IMR-90 (cell line): ENCODE measurements at regions not wholly inside any gene's neighbourhood (a gene's known extent, or its start where the extent isn't known, plus 50 kb on each side); places are given as distances from the start of the nearest gene placed in this dataset.
A peak's percentile ranks its signal among the peaks of the same experiment; 100 is the strongest.

Experiments
- ATAC-seq: fragments of 200-7000 bp; cut with Tn5 transposase; 2 replicates; pipeline ENCODE4 v1.9.1; 2020; ENCODE audit warnings: low read depth, mild to moderate bottlenecking, moderate library complexity
- BruUV-seq: library from RNA; stranded (reverse); fragments of 400-500 nt; replicated peaks from 2 replicates; lab custom pipeline; 2021; lab: Mats Ljungman, UMichigan
- CTCF ChIA-PET: fragments of 300-600 bp; formaldehyde crosslinking; extraction: SDS; loops from one replicate; lab custom pipeline; 2021; ENCODE audit warnings: antibody characterized with exemption; lab: Yijun Ruan, JAX
- POLR2A ChIA-PET: fragments of 300-600 bp; sonication (Branson Sonifier 250); formaldehyde crosslinking; loops from one replicate; lab custom pipeline; 2022; ENCODE audit warnings: antibody characterized with exemption; ENCODE audit not compliant: unreplicated experiment; lab: Charles Lee
- DNase-seq: peaks from one replicate; pipeline ENCODE4 v3.0.0; 2013
- H2AFZ ChIP-seq: replicated peaks from 2 replicates; pipeline ENCODE3; 2013; ENCODE audit warnings: low read length, mild to moderate bottlenecking; ENCODE audit not compliant: poor library complexity
- H2AK5ac ChIP-seq: 2 replicates; pipeline ENCODE4 v1.6.1; 2013; ENCODE audit warnings: low read depth, low read length, inconsistent platforms
- H2AK9ac ChIP-seq: replicated peaks from 2 replicates; pipeline ENCODE3; 2013; ENCODE audit warnings: mild to moderate bottlenecking, low read depth, low read length, moderate library complexity; ENCODE audit not compliant: poor library complexity
- H2BK120ac ChIP-seq: 2 replicates; pipeline ENCODE4 v1.6.1; 2013; ENCODE audit warnings: low read depth, low read length, inconsistent platforms
- H2BK15ac ChIP-seq: 3 replicates; pipeline ENCODE4 v1.6.1; 2013; ENCODE audit warnings: low read depth, low read length, inconsistent platforms
- H2BK20ac ChIP-seq: 2 replicates; pipeline ENCODE4 v1.6.1; 2013; ENCODE audit warnings: low read depth, mild to moderate bottlenecking, inconsistent platforms, low read length, moderate library complexity
- H2BK5ac ChIP-seq: 2 replicates; pipeline ENCODE4 v1.6.1; 2013; ENCODE audit warnings: mild to moderate bottlenecking, low read depth, low read length, inconsistent platforms; ENCODE audit not compliant: poor library complexity, severe bottlenecking
- H3K14ac ChIP-seq: replicated peaks from 2 replicates; pipeline ENCODE4 v1.6.1; 2013; ENCODE audit warnings: low read depth, low read length, inconsistent platforms
- H3K18ac ChIP-seq: 2 replicates; pipeline ENCODE4 v1.6.1; 2013; ENCODE audit warnings: low read depth, low read length, control low read depth
- H3K23ac ChIP-seq: 2 replicates; pipeline ENCODE4 v1.6.1; 2013; ENCODE audit warnings: low read depth, low read length, inconsistent platforms
- H3K27ac ChIP-seq: 2 replicates; pipeline ENCODE4 v1.5.1; 2013; ENCODE audit warnings: mild to moderate bottlenecking, control low read depth, low read length; ENCODE audit not compliant: insufficient read depth
- H3K27me3 ChIP-seq: 2 replicates; pipeline ENCODE4 v1.6.1; 2013; ENCODE audit warnings: low read length; ENCODE audit not compliant: control insufficient read depth, insufficient read depth
- H3K36me3 ChIP-seq: 2 replicates; pipeline ENCODE4 v1.6.1; 2013; ENCODE audit warnings: low read length, mixed read lengths; ENCODE audit not compliant: control insufficient read depth, insufficient read depth
- H3K4ac ChIP-seq: 2 replicates; pipeline ENCODE4 v1.6.1; 2013; ENCODE audit warnings: low read depth, low read length, inconsistent platforms
- H3K4me1 ChIP-seq: 2 replicates; pipeline ENCODE4 v1.6.1; 2013; ENCODE audit warnings: low read length, mixed read lengths; ENCODE audit not compliant: control insufficient read depth, insufficient read depth
- H3K4me2 ChIP-seq: 2 replicates; pipeline ENCODE4 v1.6.1; 2013; ENCODE audit warnings: low read depth, mild to moderate bottlenecking, control low read depth, low read length, moderate library complexity
- H3K4me3 ChIP-seq: 2 replicates; pipeline ENCODE4 v1.5.1; 2013; ENCODE audit warnings: low read depth, mild to moderate bottlenecking, control low read depth, low read length, moderate library complexity; ENCODE audit not compliant: insufficient read depth
- H3K56ac ChIP-seq: 2 replicates; pipeline ENCODE4 v1.6.1; 2013; ENCODE audit warnings: low read length, inconsistent platforms; ENCODE audit not compliant: insufficient read depth; ENCODE audit errors: extremely low read depth
- H3K79me1 ChIP-seq, 2 experiments: 2 replicates each; pipeline ENCODE4 v1.6.1; 2013; ENCODE audit warnings: low read length in 2 of 2, inconsistent platforms in 1 of 2, low read depth in 1 of 2
- H3K9ac ChIP-seq: 2 replicates; pipeline ENCODE4 v1.6.1; 2013; ENCODE audit warnings: low read depth, low read length, control low read depth
- H3K9me1 ChIP-seq: 2 replicates; pipeline ENCODE4 v1.6.1; 2013; ENCODE audit warnings: low read length, inconsistent platforms; ENCODE audit not compliant: insufficient read depth
- H3K9me3 ChIP-seq: 2 replicates; pipeline ENCODE4 v1.6.1; 2013; ENCODE audit warnings: low read length; ENCODE audit not compliant: control insufficient read depth, insufficient read depth
- H4K20me1 ChIP-seq: 2 replicates; pipeline ENCODE4 v1.6.1; 2013; ENCODE audit warnings: low read length, inconsistent platforms; ENCODE audit not compliant: insufficient read depth
- H4K5ac ChIP-seq: 2 replicates; pipeline ENCODE4 v1.6.1; 2013; ENCODE audit warnings: mild to moderate bottlenecking, low read depth, low read length, control low read depth
- H4K8ac ChIP-seq, 2 experiments: 2 replicates each; pipeline ENCODE4 v1.6.1; 2013; ENCODE audit warnings: low read depth in 2 of 2, low read length in 2 of 2, control low read depth in 1 of 2, inconsistent platforms in 1 of 2
- H4K91ac ChIP-seq: 2 replicates; pipeline ENCODE4 v1.6.1; 2013; ENCODE audit warnings: low read depth, low read length, inconsistent platforms; ENCODE audit not compliant: insufficient read depth
- RAD21 ChIP-seq: IDR thresholded peaks from 2 replicates; pipeline ENCODE4 v1.6.1; 2012; ENCODE audit warnings: low read length, improper control_type of control experiment
- WGBS, 2 experiments: methylation state at CpG; one replicate each; pipeline versions ENCODE4 v1.1.5 to v1.1.7; 2013; ENCODE audit warnings: missing lambda C conversion rate in 2 of 2; ENCODE audit not compliant: insufficient read length in 1 of 2; ENCODE audit errors: extremely low coverage in 2 of 2; 5-methylcytosine and 5-hydroxymethylcytosine counted together
- dilution Hi-C: fragments of 300-500 bp; cut with HindIII; formaldehyde crosslinking; loops from one replicate; pipeline ENCODE4 v1.14.3; 2018; ENCODE audit warnings: low sequenced_read_pairs; ENCODE audit not compliant: unreplicated experiment
- in situ Hi-C: fragments of 300-500 bp; cut with MboI; formaldehyde crosslinking; loops from 3 replicates; pipeline ENCODE4 v1.14.3; 2019; ENCODE audit warnings: low sequenced_read_pairs, inconsistent platforms, mixed read lengths
- intact Hi-C: fragments of 100-400 bp; cut with micrococcal nuclease; formaldehyde crosslinking; loops from 2 replicates; pipeline ENCODE4 v1.10.0; 2022

DNA sequence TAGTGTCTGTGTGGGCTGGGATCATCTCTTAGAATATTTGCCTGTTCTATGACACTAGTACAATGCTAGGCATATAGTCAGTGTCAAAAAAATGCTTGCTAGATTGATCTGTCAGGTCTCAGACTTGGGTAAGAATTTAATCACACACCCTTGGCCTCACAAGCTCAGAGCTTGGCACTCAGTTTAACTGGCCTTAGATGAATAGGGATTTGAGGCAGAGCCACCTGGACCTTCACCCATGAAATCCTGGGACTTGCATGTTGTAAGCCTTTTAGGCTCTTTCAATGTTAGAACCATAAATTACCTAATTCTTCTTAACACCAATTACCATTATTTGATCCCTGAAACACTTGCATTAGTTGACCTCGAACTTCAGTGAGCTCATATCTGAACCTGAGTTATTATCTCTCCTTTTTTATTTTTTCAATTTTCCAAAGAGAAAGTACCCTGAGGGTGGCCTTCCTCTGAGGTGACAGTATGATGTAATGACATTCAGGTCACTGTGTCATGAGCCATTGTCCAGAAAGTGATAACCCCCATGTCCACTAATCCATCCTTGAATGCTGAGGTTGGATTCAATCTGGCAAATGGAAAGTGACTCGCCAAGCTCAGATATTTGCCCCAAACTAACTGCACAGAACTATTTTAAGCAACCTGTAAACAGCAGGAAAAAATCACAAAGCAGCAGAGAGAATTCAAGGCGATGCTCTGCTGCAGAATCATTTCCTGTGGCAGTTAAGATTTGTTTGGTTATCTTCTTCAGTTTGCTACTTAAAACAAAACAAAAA, 615.2 kb upstream of the NR2F2 start:
- no CpG with 5 or more reads among the region's 3 CpGs for WGBS, 2 experiments
- CTCF ChIA-PET = interaction anchor here (0.6 kb wide), 1 partner anchor 614 kb away, joined by 3 read pairs; no protein-coding TSS in a partner anchor
- dilution Hi-C loops = no loop called here

More for the DNA sequence above, 615.2 kb upstream of the NR2F2 start:
- Histone ChIP-seq H4K91ac (no peak overlapping the region), H2BK120ac (0 out of 2 replicates have a peak overlapping the region, but pooled peaks have one; percentile 47), H3K4ac (peak overlapping the region; percentile 58; the same call in 1 of the 2 replicates), H2BK5ac (no peak overlapping the region), H3K18ac (peak overlapping the region; percentile 16; the same call in 1 of the 2 replicates), H3K9ac (no peak overlapping the region), H2AK9ac (no peak overlapping the region), H3K4me2 (peak overlapping the region; percentile 64; the same call in 1 of the 2 replicates), H3K36me3 (no peaks in the 10 kb centered on the region), H4K8ac (no peak overlapping the region), H3K14ac (peak overlapping the region; percentile 76; the same call in 1 of the 2 replicates), H3K27me3 (no peaks in the 10 kb centered on the region), H3K9me3 (no peaks in the 10 kb centered on the region), H2BK15ac (no peak overlapping the region), H3K4me3 (no peak overlapping the region), H3K79me1 (no peaks in the 10 kb centered on the region), H3K27ac (no peak overlapping the region), H4K5ac (no peak overlapping the region), H3K4me1 (peaks cover 6% of the 10 kb centered on the region), H2AFZ (no peak overlapping the region), H3K56ac (no peak overlapping the region), H4K20me1 (no peaks in the 10 kb centered on the region), H3K9me1 (peaks cover 6% of the 10 kb centered on the region; the same call in 1 of the 2 replicates), H3K23ac (no peak overlapping the region), H2BK20ac (peak overlapping the region; percentile 46; the same call in 1 of the 2 replicates), H2AK5ac (no peak overlapping the region; the same call in 1 of the 2 replicates)
- DNase-seq (peak; percentile 38), ATAC-seq (no peak)
- intact Hi-C loops (no loop called here), in situ Hi-C loops (no loop called here)
- BruUV-seq = no TSS peak
- POLR2A ChIA-PET = interaction anchor here (0.6 kb wide), 1 partner anchor 71 kb away, joined by 3 read pairs; no protein-coding TSS in a partner anchor
- TF ChIP-seq RAD21 = no peak
